Mesenchymal stem cell (in vitro differentiated cells and primary cell): ENCODE measurements at regions not wholly inside any gene's neighbourhood (a gene's known extent, or its start where the extent isn't known, plus 50 kb on each side); places are given as distances from the start of the nearest gene placed in this dataset.
"Not testable (repeated sequence)": the region's sequence is repeated elsewhere in the genome, so short reads cannot be mapped to it uniquely, and the experiment has no call there.

ENCODE experiments used
- DNase-seq: peaks from one replicate; pipeline ENCODE4 v3.0.0-alpha.2; 2013
- H2AFZ ChIP-seq: one replicate; pipeline ENCODE4 v1.6.1; 2013; ENCODE audit warnings: low read depth, mild to moderate bottlenecking, control low read depth, inconsistent platforms, low read length, moderate library complexity
- H2AK5ac ChIP-seq: 2 replicates; pipeline ENCODE4 v1.6.1; 2013; ENCODE audit warnings: low read length, moderate library complexity, mild to moderate bottlenecking, inconsistent platforms; ENCODE audit not compliant: severe bottlenecking
- H2BK120ac ChIP-seq: one replicate; pipeline ENCODE4 v1.6.1; 2013; ENCODE audit warnings: low read depth, mild to moderate bottlenecking, inconsistent platforms, low read length, moderate library complexity
- H2BK12ac ChIP-seq, 2 experiments: one replicate each; pipeline ENCODE4 v1.6.1; 2013; ENCODE audit warnings: inconsistent platforms in 2 of 2, low read length in 2 of 2, mild to moderate bottlenecking in 2 of 2, moderate library complexity in 2 of 2, control low read depth in 1 of 2
- H2BK15ac ChIP-seq: one replicate; pipeline ENCODE4 v1.6.1; 2013; ENCODE audit warnings: mild to moderate bottlenecking, low read depth, inconsistent platforms; ENCODE audit not compliant: poor library complexity, severe bottlenecking
- H2BK5ac ChIP-seq: 2 replicates; pipeline ENCODE4 v1.6.1; 2013; ENCODE audit warnings: low read depth, mild to moderate bottlenecking, low read length, control low read depth, inconsistent platforms; ENCODE audit not compliant: poor library complexity, severe bottlenecking
- H3K14ac ChIP-seq, 2 experiments: one replicate each; pipeline ENCODE4 v1.6.1; 2013; ENCODE audit warnings: inconsistent platforms in 2 of 2, low read length in 2 of 2, control low read depth in 1 of 2, mild to moderate bottlenecking in 1 of 2, moderate library complexity in 1 of 2
- H3K18ac ChIP-seq, 2 experiments: one replicate each; pipeline ENCODE4 v1.6.1; 2013; ENCODE audit warnings: inconsistent platforms in 2 of 2, low read length in 2 of 2, control low read depth in 1 of 2, low read depth in 1 of 2, mild to moderate bottlenecking in 1 of 2
- H3K23ac ChIP-seq, 2 experiments: one replicate each; pipeline ENCODE4 v1.6.1; 2013; ENCODE audit warnings: inconsistent platforms in 2 of 2, low read length in 2 of 2, mild to moderate bottlenecking in 2 of 2, moderate library complexity in 2 of 2, control low read depth in 1 of 2
- H3K27ac ChIP-seq: 2 replicates; pipeline ENCODE4 v1.5.1; 2013; ENCODE audit warnings: mild to moderate bottlenecking, moderate library complexity, low read length, control low read depth, inconsistent platforms; ENCODE audit not compliant: poor library complexity, severe bottlenecking
- H3K27me3 ChIP-seq, 2 experiments: 2 replicates each; pipeline versions ENCODE4 v1.6.1 to v1.7.0; 2013; ENCODE audit warnings: low read length in 2 of 2, mild to moderate bottlenecking in 2 of 2, moderate library complexity in 2 of 2, control low read depth in 1 of 2, inconsistent platforms in 1 of 2; ENCODE audit not compliant: control insufficient read depth in 1 of 2, insufficient read depth in 1 of 2
- H3K36me3 ChIP-seq, 2 experiments: 2 replicates each; pipeline versions ENCODE4 v1.6.1 to v1.7.0; 2013; ENCODE audit warnings: low read length in 2 of 2, control low read depth in 1 of 2, inconsistent platforms in 1 of 2, low read depth in 1 of 2, mild to moderate bottlenecking in 1 of 2; ENCODE audit not compliant: insufficient read depth in 2 of 2, control insufficient read depth in 1 of 2
- H3K4ac ChIP-seq, 2 experiments: one replicate each; pipeline ENCODE4 v1.6.1; 2013; ENCODE audit warnings: inconsistent platforms in 2 of 2, low read length in 2 of 2, mild to moderate bottlenecking in 2 of 2, moderate library complexity in 2 of 2, control low read depth in 1 of 2, low read depth in 1 of 2
- H3K4me1 ChIP-seq: 2 replicates; pipeline ENCODE4 v1.6.1; 2013; ENCODE audit warnings: low read depth, low read length, control low read depth; ENCODE audit not compliant: control insufficient read depth, insufficient read depth
- H3K4me2 ChIP-seq: 2 replicates; pipeline ENCODE4 v1.6.1; 2013; ENCODE audit warnings: low read length, mild to moderate bottlenecking, inconsistent platforms; ENCODE audit not compliant: poor library complexity, severe bottlenecking
- H3K4me3 ChIP-seq, 2 experiments: 2 replicates each; pipeline versions ENCODE4 v1.5.1 to v1.7.0; 2013; ENCODE audit warnings: low read length in 2 of 2, mild to moderate bottlenecking in 2 of 2, control low read depth in 1 of 2, low read depth in 1 of 2; ENCODE audit not compliant: insufficient read depth in 1 of 2
- H3K79me1 ChIP-seq: replicated peaks from 2 replicates; pipeline ENCODE4 v1.6.1; 2013; ENCODE audit warnings: mild to moderate bottlenecking, control low read depth, low read length, inconsistent platforms; ENCODE audit not compliant: poor library complexity, severe bottlenecking
- H3K9ac ChIP-seq: 2 replicates; pipeline ENCODE4 v1.7.0; 2013; ENCODE audit warnings: mild to moderate bottlenecking, low read length, moderate library complexity
- H3K9me3 ChIP-seq: 2 replicates; pipeline ENCODE4 v1.7.0; 2013; ENCODE audit warnings: mild to moderate bottlenecking, low read length; ENCODE audit not compliant: control insufficient read depth
- H4K8ac ChIP-seq: one replicate; pipeline ENCODE4 v1.6.1; 2013; ENCODE audit warnings: inconsistent platforms, mild to moderate bottlenecking, low read length, moderate library complexity
- H4K91ac ChIP-seq: one replicate; pipeline ENCODE4 v1.6.1; 2013; ENCODE audit warnings: mild to moderate bottlenecking, low read length, inconsistent platforms
- WGBS: methylation state at CpG from one replicate; pipeline ENCODE4 v1.1.7; 2013; ENCODE audit warnings: mixed read lengths; 5-methylcytosine and 5-hydroxymethylcytosine counted together

DNA sequence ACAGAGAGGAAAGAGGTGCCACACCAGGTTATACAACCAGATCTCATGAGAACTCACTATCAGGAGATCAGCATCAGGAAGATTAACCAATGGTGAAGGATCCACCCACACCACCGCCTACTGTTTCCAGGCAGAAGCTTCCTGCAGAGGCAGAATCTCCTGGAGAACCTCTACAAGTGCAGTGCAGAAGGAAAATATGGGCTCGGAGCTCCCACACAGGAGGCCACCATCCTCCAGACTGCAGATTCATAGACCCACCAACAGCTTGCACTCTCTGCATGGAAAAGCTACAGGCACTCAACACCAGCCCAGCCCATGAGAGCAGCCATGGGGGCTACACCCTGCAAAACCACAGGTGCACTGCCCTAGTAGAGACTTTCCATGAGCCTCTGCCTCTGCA lies 284.0 kb downstream of the POTED start:
- not testable (repeated sequence) for H3K4me1 ChIP-seq

DNA sequence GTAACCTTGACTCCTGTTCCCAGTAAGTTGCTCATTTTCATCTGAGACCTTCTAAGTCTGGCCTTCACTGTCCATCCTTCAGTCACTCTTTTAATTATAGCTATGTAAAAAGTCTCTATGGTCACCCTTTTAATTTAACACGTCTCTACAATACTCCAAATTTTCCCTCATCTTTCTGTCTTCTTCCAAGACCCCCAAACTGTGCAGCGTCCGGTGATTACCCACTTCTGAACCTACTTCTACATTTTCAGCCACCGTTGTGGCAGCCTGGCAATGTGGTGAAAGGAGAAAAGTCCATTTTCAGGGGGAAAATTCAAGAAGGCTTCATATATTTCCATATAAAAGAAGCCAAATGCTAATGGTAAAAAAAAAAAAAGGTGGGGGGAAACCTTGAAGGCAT lies 283.4 kb downstream of the POTED start:
- H4K91ac ChIP-seq, H2BK12ac ChIP-seq, H2BK120ac ChIP-seq: not testable (repeated sequence)

More for the DNA sequence above, 284.0 kb downstream of the POTED start:
- not testable (repeated sequence) for H3K27me3 ChIP-seq, H3K4me3 ChIP-seq, H2AFZ ChIP-seq, H2BK120ac ChIP-seq, H3K4me2 ChIP-seq, H4K8ac ChIP-seq, H2AK5ac ChIP-seq, H4K91ac ChIP-seq, H3K9me3 ChIP-seq, H3K79me1 ChIP-seq, H3K9ac ChIP-seq, H3K27ac ChIP-seq, H3K14ac ChIP-seq, H3K4ac ChIP-seq, H3K18ac ChIP-seq, H2BK12ac ChIP-seq, H3K23ac ChIP-seq, DNase-seq, H3K36me3 ChIP-seq, H2BK5ac ChIP-seq, H2BK15ac ChIP-seq
- 40% methylated on average over 1 of the region's 2 CpGs for WGBS

GRCh38 chr21:13892146-13892751 lies 282.7 kb downstream of the POTED start:
- WGBS, result 62% methylated on average over 4 of the region's 4 CpGs
- not testable (repeated sequence) for H3K36me3 ChIP-seq, H3K9ac ChIP-seq

More for the DNA sequence above, 283.4 kb downstream of the POTED start:
- H2BK15ac ChIP-seq, H2AK5ac ChIP-seq, H3K27me3 ChIP-seq, H3K4ac ChIP-seq, H3K9me3 ChIP-seq, H3K18ac ChIP-seq, H3K4me3 ChIP-seq, H3K4me1 ChIP-seq, H3K4me2 ChIP-seq, H2AFZ ChIP-seq, H3K79me1 ChIP-seq, H3K36me3 ChIP-seq, H4K8ac ChIP-seq, H3K9ac ChIP-seq, H3K27ac ChIP-seq, DNase-seq, H2BK5ac ChIP-seq, H3K23ac ChIP-seq, H3K14ac ChIP-seq: not testable (repeated sequence)
- 13% methylated on average over 1 of the region's 4 CpGs for WGBS

DNA sequence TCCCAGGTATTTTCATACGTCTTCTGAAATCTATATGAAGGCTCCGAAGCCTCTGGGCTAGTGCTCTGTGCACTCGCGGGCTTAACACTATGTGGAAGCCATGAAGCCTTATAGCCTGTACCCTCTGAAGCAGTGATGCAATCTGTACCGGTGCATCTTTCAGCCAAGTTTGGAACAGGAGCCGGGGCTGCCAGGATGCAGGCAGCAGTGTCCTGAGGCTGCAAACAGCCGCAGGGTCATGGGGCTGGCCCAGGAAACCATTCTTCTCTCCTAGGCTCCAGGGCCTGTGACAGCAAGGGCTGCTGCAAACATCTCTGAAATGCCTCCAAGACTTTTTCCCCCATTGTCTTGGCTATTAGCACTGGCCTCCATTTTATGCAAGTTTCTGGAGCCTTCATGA lies 279.6 kb downstream of the POTED start:
- not testable (repeated sequence) for H3K27me3 ChIP-seq, H3K4ac ChIP-seq, H4K91ac ChIP-seq, H2BK5ac ChIP-seq, H4K8ac ChIP-seq, H3K9ac ChIP-seq, H3K27ac ChIP-seq, H3K79me1 ChIP-seq, H3K4me1 ChIP-seq, H3K23ac ChIP-seq, H3K9me3 ChIP-seq, H3K36me3 ChIP-seq, H3K4me3 ChIP-seq, H3K4me2 ChIP-seq, H2AFZ ChIP-seq, H2AK5ac ChIP-seq, H2BK15ac ChIP-seq, DNase-seq, H3K14ac ChIP-seq, H2BK120ac ChIP-seq, H3K18ac ChIP-seq, H2BK12ac ChIP-seq
- 72% methylated on average over 7 of the region's 7 CpGs for WGBS

More at GRCh38 chr21:13892146-13892751, 282.7 kb downstream of the POTED start:
- H3K14ac ChIP-seq, H3K4ac ChIP-seq, H2BK120ac ChIP-seq, H2AK5ac ChIP-seq, H3K9me3 ChIP-seq, H4K8ac ChIP-seq, H3K4me2 ChIP-seq, H3K4me1 ChIP-seq, H3K27me3 ChIP-seq, H3K18ac ChIP-seq, H2AFZ ChIP-seq, H3K27ac ChIP-seq, H2BK5ac ChIP-seq, H3K79me1 ChIP-seq, H3K23ac ChIP-seq, H2BK15ac ChIP-seq, H4K91ac ChIP-seq, H2BK12ac ChIP-seq, DNase-seq, H3K4me3 ChIP-seq: not testable (repeated sequence)
